ENCODE measurements at regions not wholly inside any gene's neighbourhood (a gene's known extent, or its start where the extent isn't known, plus 50 kb on each side); places are given as distances from the start of the nearest gene placed in this dataset.

DNA sequence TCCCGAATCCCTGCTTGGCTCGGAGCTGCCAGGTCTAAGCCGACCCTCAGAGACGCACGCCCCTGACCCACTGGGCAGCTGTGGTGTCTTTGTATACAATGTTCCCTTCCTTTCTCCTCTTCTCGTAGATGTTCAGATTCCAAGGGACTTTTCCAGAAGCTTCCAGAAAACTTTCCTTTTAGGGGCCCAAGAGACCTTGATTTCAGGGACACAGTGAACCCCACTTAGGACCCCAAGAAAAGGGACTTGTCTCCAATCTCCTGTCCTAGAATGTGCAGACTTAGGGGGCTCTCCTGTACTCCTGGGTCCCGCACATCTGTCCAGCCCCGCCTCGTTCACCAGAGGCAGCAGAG lies 103.5 kb downstream of the EDN3 start:
- Histone ChIP-seq H3K4me1 (peaks cover 0 to 18% (median 2%) of the 10 kb centered on the region in 4 donors), H3K4me3 (peak overlapping the region in 1 of 4 donors; percentile 18), H3K9me3 (no peaks in the 10 kb centered on the region), H3K36me3 (no peaks in the 10 kb centered on the region), H3K27ac (no peak overlapping the region), H3K27me3 (peaks cover 0 to 14% of the 10 kb centered on the region in 2 donors)
- DNase-seq, result no peak
- no peak for TF ChIP-seq POLR2A (IDR thresholded peaks at IDR 0.05)
- TF ChIP-seq, protein P1, sequence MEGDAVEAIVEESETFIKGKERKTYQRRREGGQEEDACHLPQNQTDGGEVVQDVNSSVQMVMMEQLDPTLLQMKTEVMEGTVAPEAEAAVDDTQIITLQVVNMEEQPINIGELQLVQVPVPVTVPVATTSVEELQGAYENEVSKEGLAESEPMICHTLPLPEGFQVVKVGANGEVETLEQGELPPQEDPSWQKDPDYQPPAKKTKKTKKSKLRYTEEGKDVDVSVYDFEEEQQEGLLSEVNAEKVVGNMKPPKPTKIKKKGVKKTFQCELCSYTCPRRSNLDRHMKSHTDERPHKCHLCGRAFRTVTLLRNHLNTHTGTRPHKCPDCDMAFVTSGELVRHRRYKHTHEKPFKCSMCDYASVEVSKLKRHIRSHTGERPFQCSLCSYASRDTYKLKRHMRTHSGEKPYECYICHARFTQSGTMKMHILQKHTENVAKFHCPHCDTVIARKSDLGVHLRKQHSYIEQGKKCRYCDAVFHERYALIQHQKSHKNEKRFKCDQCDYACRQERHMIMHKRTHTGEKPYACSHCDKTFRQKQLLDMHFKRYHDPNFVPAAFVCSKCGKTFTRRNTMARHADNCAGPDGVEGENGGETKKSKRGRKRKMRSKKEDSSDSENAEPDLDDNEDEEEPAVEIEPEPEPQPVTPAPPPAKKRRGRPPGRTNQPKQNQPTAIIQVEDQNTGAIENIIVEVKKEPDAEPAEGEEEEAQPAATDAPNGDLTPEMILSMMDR (IDR thresholded peaks at IDR 0.05), result no peak

DNA sequence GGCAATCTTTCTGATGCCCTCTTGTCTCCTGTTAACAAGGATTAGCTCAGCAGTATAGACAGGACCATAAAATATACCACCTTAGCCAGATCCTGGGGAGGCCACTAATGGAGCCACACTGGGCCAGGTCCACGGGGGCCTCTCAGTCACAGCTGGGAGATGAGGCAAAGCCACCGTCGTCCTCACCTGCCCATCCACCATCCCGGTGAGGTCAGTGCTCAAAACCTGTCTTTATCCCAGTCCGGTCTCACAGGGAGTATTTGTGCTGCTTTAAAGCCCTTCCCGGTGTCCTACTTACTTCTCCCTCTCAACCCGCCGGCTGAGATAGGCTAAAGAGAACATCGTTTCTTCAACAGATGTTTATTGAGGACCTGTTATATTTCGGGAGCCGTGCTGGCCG lies 104.3 kb downstream of the EDN3 start:
- Histone ChIP-seq H3K9me3 (no peaks in the 10 kb centered on the region), H3K4me1 (peaks cover 0 to 18% (median 2%) of the 10 kb centered on the region in 4 donors), H3K27me3 (peaks cover 0 to 14% of the 10 kb centered on the region in 2 donors), H3K36me3 (no peaks in the 10 kb centered on the region), H3K27ac (no peak overlapping the region), H3K4me3 (no peak overlapping the region)
- DNase-seq, result no peak
- TF ChIP-seq, protein P1 (IDR thresholded peaks at IDR 0.05), result no peak
- TF ChIP-seq POLR2A (IDR thresholded peaks at IDR 0.05), result no peak

DNA sequence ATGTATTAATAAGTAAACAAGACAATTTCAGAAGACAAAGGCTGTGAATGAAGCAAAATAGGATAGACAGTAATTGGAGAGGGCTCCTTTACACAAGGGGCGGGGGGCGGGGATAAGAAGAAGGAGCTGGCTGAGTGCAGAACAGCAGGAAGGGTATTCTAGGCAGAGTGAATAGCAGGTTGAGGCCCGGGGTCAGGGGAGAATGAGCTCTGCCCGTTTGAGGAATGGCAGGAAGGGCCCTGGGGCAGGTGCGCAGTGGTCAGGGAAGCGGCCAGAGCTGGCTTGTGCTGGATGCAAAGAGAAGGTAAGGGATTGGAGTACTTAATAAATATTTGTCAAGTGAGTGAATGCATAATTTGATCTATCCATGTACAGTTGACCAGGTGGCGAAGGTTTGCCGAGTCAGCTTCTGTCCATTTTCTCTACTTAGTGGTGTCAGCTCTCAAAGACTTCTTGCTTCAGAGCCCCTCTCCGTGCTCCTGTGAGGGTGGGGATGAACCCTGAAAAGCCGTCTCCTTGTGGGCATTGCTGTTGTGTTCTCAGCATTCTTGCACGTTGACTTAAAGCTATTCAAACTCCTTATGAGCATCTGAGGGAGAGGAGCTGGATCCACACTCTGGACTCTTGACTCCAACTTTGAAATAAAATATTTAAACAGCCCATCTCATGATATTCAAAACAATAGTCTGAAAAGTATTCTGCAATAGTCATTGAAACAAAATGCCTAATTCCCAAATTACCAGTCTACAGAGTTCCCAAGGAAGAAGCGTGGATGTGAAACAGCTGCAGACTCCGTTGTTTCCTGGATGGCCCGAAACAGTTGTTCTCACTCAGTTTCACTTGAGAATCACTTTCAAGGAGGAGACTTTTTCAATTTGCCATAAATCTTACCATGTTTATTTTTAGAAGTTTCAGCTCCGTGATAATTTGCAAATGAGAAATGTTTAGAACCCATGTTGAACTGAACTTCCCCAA lies 105.1 kb downstream of the EDN3 start:
- TF ChIP-seq, protein P1 (IDR thresholded peaks at IDR 0.05), result no peak
- TF ChIP-seq POLR2A (IDR thresholded peaks at IDR 0.05), result no peak
- Histone ChIP-seq H3K27ac (no peak overlapping the region), H3K36me3 (no peaks in the 10 kb centered on the region), H3K4me3 (no peak overlapping the region), H3K27me3 (peaks cover 0 to 14% of the 10 kb centered on the region in 2 donors), H3K4me1 (peaks cover 0 to 18% (median 2%) of the 10 kb centered on the region in 4 donors), H3K9me3 (no peaks in the 10 kb centered on the region)
- no peak for DNase-seq

DNA sequence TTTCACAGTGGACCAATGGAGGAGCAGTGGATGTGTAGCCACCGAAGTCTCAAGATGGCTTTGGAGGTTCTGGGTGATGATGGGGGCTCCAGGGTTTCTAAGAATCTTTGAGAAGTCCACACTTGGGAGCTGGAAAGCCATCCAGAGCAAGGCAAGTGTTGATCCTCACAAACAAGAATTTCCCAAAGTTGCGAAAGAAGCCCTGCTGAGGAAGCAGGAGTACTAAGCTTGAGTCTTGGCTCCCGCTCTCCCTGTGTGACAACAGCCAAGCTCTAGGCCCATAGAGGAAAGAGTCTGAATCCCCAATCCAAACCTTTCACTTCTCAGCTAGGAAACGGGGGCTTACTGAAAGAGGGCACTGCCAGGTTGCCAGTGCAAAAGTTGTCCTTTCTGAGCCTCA lies 106.0 kb downstream of the EDN3 start:
- no peaks in the 10 kb centered on the region for H3K36me3 ChIP-seq
- no peak overlapping the region for H3K4me3 ChIP-seq
- no peak overlapping the region for H3K27ac ChIP-seq
- H3K27me3 ChIP-seq, result peaks cover 0 to 14% of the 10 kb centered on the region in 2 donors
- H3K9me3 ChIP-seq, result no peaks in the 10 kb centered on the region
- TF ChIP-seq POLR2A (IDR thresholded peaks at IDR 0.05), result no peak
- TF ChIP-seq, protein P1 (IDR thresholded peaks at IDR 0.05), result no peak
- no peak for DNase-seq
- H3K4me1 ChIP-seq, result peaks cover 0 to 18% (median 2%) of the 10 kb centered on the region in 4 donors

- Histone ChIP-seq H3K9me3 (no peaks in the 10 kb centered on the region), H3K36me3 (no peaks in the 10 kb centered on the region), H3K27ac (no peak overlapping the region), H3K4me3 (no peak overlapping the region), H3K27me3 (no peaks in the 10 kb centered on the region), H3K4me1 (no peaks in the 10 kb centered on the region)
- TF ChIP-seq, protein P1 (IDR thresholded peaks at IDR 0.05), result no peak
- no peak for TF ChIP-seq POLR2A (IDR thresholded peaks at IDR 0.05)
- DNase-seq, result no peak
Measured at GRCh38 chr20:59411170-59411569, 110.8 kb downstream of the EDN3 start.

Measured in Peyer's patch (tissue), 4 donors.